HEK293 (cell line): ENCODE measurements at regions not wholly inside any gene's neighbourhood (a gene's known extent, or its start where the extent isn't known, plus 50 kb on each side); places are given as distances from the start of the nearest gene placed in this dataset.

Experiments used
- ZBTB1 ChIP-seq: fragments of 450-650 bp; formaldehyde crosslinking; IDR thresholded peaks from 2 replicates; pipeline ENCODE4 v1.5.1; 2016; ENCODE audit warnings: missing biosample characterization, missing genetic modification characterization
- ZNF785 ChIP-seq: fragments of 450-650 bp; formaldehyde crosslinking; IDR thresholded peaks from 2 replicates; pipeline ENCODE4 v1.5.1; 2016; ENCODE audit warnings: missing biosample characterization, missing genetic modification characterization
- TF ChIP-seq, protein P1 (sequence below): fragments of 450-650 bp; formaldehyde crosslinking; IDR thresholded peaks from 2 replicates; pipeline ENCODE4; 2016; ENCODE audit warnings: missing biosample characterization, missing genetic modification characterization

DNA sequence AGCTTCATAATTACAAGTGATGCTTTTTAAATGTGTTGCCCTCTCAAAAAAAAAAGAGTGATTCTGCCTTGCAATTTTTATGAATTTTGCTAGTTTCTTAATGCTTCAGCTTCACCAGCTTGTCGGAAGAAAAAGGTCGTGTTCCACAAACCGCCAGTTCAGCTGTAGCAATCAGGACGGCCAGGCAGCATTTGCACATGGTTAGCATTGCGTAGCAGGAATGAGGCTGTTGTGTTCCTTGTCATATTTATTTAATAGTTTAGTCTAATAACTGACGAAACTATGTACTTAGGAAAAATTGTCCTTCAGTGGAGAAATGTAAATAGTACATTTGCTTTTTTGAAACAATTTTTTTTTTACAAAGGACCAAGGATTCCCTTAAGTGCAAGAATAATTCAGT is 64.9 kb upstream of the SELENOK start:
- TF ChIP-seq ZBTB1 (tag by site-specific recombination) (no peak), ZNF785 (tag by site-specific recombination) (no peak)
- TF ChIP-seq, protein P1, sequence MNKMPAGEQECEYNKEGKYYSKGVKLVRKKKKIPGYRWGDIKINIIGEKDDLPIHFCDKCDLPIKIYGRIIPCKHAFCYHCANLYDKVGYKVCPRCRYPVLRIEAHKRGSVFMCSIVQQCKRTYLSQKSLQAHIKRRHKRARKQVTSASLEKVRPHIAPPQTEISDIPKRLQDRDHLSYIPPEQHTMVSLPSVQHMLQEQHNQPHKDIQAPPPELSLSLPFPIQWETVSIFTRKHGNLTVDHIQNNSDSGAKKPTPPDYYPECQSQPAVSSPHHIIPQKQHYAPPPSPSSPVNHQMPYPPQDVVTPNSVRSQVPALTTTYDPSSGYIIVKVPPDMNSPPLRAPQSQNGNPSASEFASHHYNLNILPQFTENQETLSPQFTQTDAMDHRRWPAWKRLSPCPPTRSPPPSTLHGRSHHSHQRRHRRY (tag by site-specific recombination): no peak
